Aorta (tissue), 5 donors: ENCODE measurements at regions not wholly inside any gene's neighbourhood (a gene's known extent, or its start where the extent isn't known, plus 50 kb on each side); places are given as distances from the start of the nearest gene placed in this dataset.

Source experiments
- ATAC-seq: fragments of 200-7000 bp; cut with Tn5 transposase; one replicate; pipeline ENCODE4 v1.9.1; 2022; ENCODE audit warnings: moderate library complexity; ENCODE audit not compliant: low FRiP score
- DNase-seq, 2 donors: peaks; one replicate each; pipeline ENCODE4 v3.0.0-alpha.2; 2020
- H3K27ac ChIP-seq, 2 donors: one replicate each; pipeline ENCODE4 v1.5.1; 2013; ENCODE audit warnings: low read length in 2 of 2, mild to moderate bottlenecking in 2 of 2, moderate library complexity in 2 of 2, control low read depth in 1 of 2, inconsistent platforms in 1 of 2, low read depth in 1 of 2
- H3K27me3 ChIP-seq, 2 donors: one replicate each; pipeline ENCODE4 v1.6.1; 2013; ENCODE audit warnings: control low read depth in 1 of 2, low read length in 1 of 2, mild to moderate bottlenecking in 1 of 2, moderate library complexity in 1 of 2; ENCODE audit not compliant: insufficient read depth in 2 of 2, control insufficient read depth in 1 of 2
- H3K36me3 ChIP-seq, 2 donors: one replicate each; pipeline ENCODE4 v1.6.1; 2013; ENCODE audit warnings: control low read depth in 1 of 2, low read length in 1 of 2, mild to moderate bottlenecking in 1 of 2; ENCODE audit not compliant: insufficient read depth in 2 of 2, control insufficient read depth in 1 of 2
- H3K4me1 ChIP-seq, 2 donors: one replicate each; pipeline ENCODE4 v1.6.1; 2013; ENCODE audit warnings: low read length in 2 of 2, control low read depth in 1 of 2, mild to moderate bottlenecking in 1 of 2, moderate library complexity in 1 of 2; ENCODE audit not compliant: insufficient read depth in 2 of 2, control insufficient read depth in 1 of 2
- H3K4me3 ChIP-seq, 2 donors: one replicate each; pipeline ENCODE4 v1.5.1; 2013; ENCODE audit warnings: low read length in 2 of 2, control low read depth in 1 of 2, mild to moderate bottlenecking in 1 of 2
- H3K9me3 ChIP-seq: one replicate; pipeline ENCODE4 v1.6.1; 2013; ENCODE audit warnings: mild to moderate bottlenecking, low read length; ENCODE audit not compliant: control insufficient read depth
- WGBS, 2 donors: extraction: QIAGEN DNeasy Blood & Tissue Kit; methylation state at CpG; one replicate each; pipeline ENCODE4 v1.1.7; 2013; 5-methylcytosine and 5-hydroxymethylcytosine counted together
- intact Hi-C, 2 donors: fragments of 100-400 bp; cut with DNase I; formaldehyde crosslinking; loops; one replicate each; pipeline versions ENCODE4 v1.14.2 to v1.15.0; 2022
- donor health status: healthy with polysubstance abuse.
- donor health status: Bipolar disorder and iron deficiency.
- donor health status: DM: no; HTN: no; CAD: no.
- donor health status: DM: no; HTN: no; CAD: no.
- donor health status: DM: yes; HTN: yes; CAD: no.

GRCh38 chr1:4310396-4310923, 343.9 kb upstream of the AJAP1 start:
- no peak for DNase-seq
- no peak overlapping the region for H3K27ac ChIP-seq
- WGBS, 2 donors: 91 to 95% methylated on average over 9 of the region's 9 CpGs
- H3K4me1 ChIP-seq: no peaks in the 10 kb centered on the region
- H3K4me3 ChIP-seq: no peak overlapping the region
- no peaks in the 10 kb centered on the region for H3K27me3 ChIP-seq
- no peaks in the 10 kb centered on the region for H3K36me3 ChIP-seq
- intact Hi-C loops: no loop called here
- H3K9me3 ChIP-seq: peaks cover 3% of the 10 kb centered on the region
- ATAC-seq: no peak

- no peak overlapping the region for H3K4me3 ChIP-seq
- H3K27ac ChIP-seq: no peak overlapping the region
- no peaks in the 10 kb centered on the region for H3K4me1 ChIP-seq
- DNase-seq: no peak
- WGBS, 2 donors: 86 to 93% methylated on average over 6 of the region's 6 CpGs
- intact Hi-C loops: no loop called here
- H3K36me3 ChIP-seq: no peaks in the 10 kb centered on the region
- H3K27me3 ChIP-seq: no peaks in the 10 kb centered on the region
- peaks cover 3% of the 10 kb centered on the region for H3K9me3 ChIP-seq
- ATAC-seq: no peak
Measured at GRCh38 chr1:4312024-4312423, 342.4 kb upstream of the AJAP1 start.

- no peaks in the 10 kb centered on the region for H3K4me1 ChIP-seq
- H3K36me3 ChIP-seq: no peaks in the 10 kb centered on the region
- peaks cover 3% of the 10 kb centered on the region for H3K9me3 ChIP-seq
- ATAC-seq: no peak
- H3K27me3 ChIP-seq: no peaks in the 10 kb centered on the region
- no peak overlapping the region for H3K4me3 ChIP-seq
- intact Hi-C loops: no loop called here
- no peak for DNase-seq
- H3K27ac ChIP-seq: no peak overlapping the region
- 48 to 61% methylated on average over 4 of the region's 4 CpGs for WGBS, 2 donors
Measured at GRCh38 chr1:4315202-4315601, 339.2 kb upstream of the AJAP1 start.

GRCh38 chr1:4317207-4317606, 337.2 kb upstream of the AJAP1 start:
- DNase-seq (peak in 1 of 2 donors; percentile 10), ATAC-seq (no peak)
- intact Hi-C loops: no loop called here
- Histone ChIP-seq H3K4me1 (no peaks in the 10 kb centered on the region), H3K36me3 (no peaks in the 10 kb centered on the region), H3K27ac (no peak overlapping the region), H3K9me3 (peaks cover 3% of the 10 kb centered on the region), H3K4me3 (no peak overlapping the region), H3K27me3 (no peaks in the 10 kb centered on the region)
- WGBS, 2 donors: 65 to 83% methylated on average over 6 of the region's 6 CpGs

- intact Hi-C loops: no loop called here
- Histone ChIP-seq H3K27ac (no peak overlapping the region), H3K27me3 (no peaks in the 10 kb centered on the region), H3K9me3 (peaks cover 3% of the 10 kb centered on the region), H3K4me1 (no peaks in the 10 kb centered on the region), H3K36me3 (no peaks in the 10 kb centered on the region), H3K4me3 (no peak overlapping the region)
- ATAC-seq (no peak), DNase-seq (peak in 1 of 2 donors; percentile 56)
- 74 to 76% methylated on average over 8 of the region's 8 CpGs for WGBS, 2 donors
Measured at GRCh38 chr1:4318720-4319119, 335.7 kb upstream of the AJAP1 start.

GRCh38 chr1:4319496-4319895, 334.9 kb upstream of the AJAP1 start:
- no peaks in the 10 kb centered on the region for H3K36me3 ChIP-seq
- H3K27me3 ChIP-seq: no peaks in the 10 kb centered on the region
- WGBS, 2 donors: 47 to 53% methylated on average over 2 of the region's 2 CpGs
- H3K9me3 ChIP-seq: no peaks in the 10 kb centered on the region
- no peak for DNase-seq
- intact Hi-C loops: no loop called here
- H3K4me3 ChIP-seq: no peak overlapping the region
- no peaks in the 10 kb centered on the region for H3K4me1 ChIP-seq
- no peak overlapping the region for H3K27ac ChIP-seq
- ATAC-seq: no peak

GRCh38 chr1:4322881-4323280, 331.5 kb upstream of the AJAP1 start:
- Histone ChIP-seq H3K27ac (no peak overlapping the region), H3K4me3 (no peak overlapping the region), H3K9me3 (no peaks in the 10 kb centered on the region), H3K36me3 (no peaks in the 10 kb centered on the region), H3K4me1 (no peaks in the 10 kb centered on the region), H3K27me3 (no peaks in the 10 kb centered on the region)
- no peak for DNase-seq
- WGBS, 2 donors: 53 to 62% methylated on average over 7 of the region's 7 CpGs
- ATAC-seq: no peak
- intact Hi-C loops: no loop called here

GRCh38 chr1:4323309-4323708, 331.1 kb upstream of the AJAP1 start:
- ATAC-seq: no peak
- DNase-seq: no peak
- intact Hi-C loops: no loop called here
- no peaks in the 10 kb centered on the region for H3K36me3 ChIP-seq
- no peak overlapping the region for H3K4me3 ChIP-seq
- H3K27ac ChIP-seq: no peak overlapping the region
- H3K27me3 ChIP-seq: no peaks in the 10 kb centered on the region
- WGBS, 2 donors: 82 to 85% methylated on average over 4 of the region's 4 CpGs
- H3K9me3 ChIP-seq: no peaks in the 10 kb centered on the region
- H3K4me1 ChIP-seq: no peaks in the 10 kb centered on the region

- WGBS, 2 donors: 79 to 84% methylated on average over 9 of the region's 9 CpGs
Measured at GRCh38 chr1:4324525-4324924, 329.9 kb upstream of the AJAP1 start.

More at GRCh38 chr1:4324525-4324924, 329.9 kb upstream of the AJAP1 start:
- Histone ChIP-seq H3K36me3 (no peaks in the 10 kb centered on the region), H3K4me3 (no peak overlapping the region), H3K27me3 (no peaks in the 10 kb centered on the region), H3K4me1 (no peaks in the 10 kb centered on the region), H3K9me3 (no peaks in the 10 kb centered on the region), H3K27ac (no peak overlapping the region)
- intact Hi-C loops: no loop called here
- DNase-seq: no peak
- ATAC-seq: no peak
